ENCODE measurements at regions not wholly inside any gene's neighbourhood (a gene's known extent, or its start where the extent isn't known, plus 50 kb on each side); places are given as distances from the start of the nearest gene placed in this dataset.
A peak's percentile ranks its signal among the peaks of the same experiment; 100 is the strongest.

- Histone ChIP-seq H3K9me1 (ENCODE audit: control insufficient read depth, extremely low read depth, insufficient read depth, low read length) (no peaks in the 10 kb centered on the region), H4K20me1 (ENCODE audit: control insufficient read depth, extremely low read depth, insufficient read depth, low read length) (no peaks in the 10 kb centered on the region), H3K4me1 (ENCODE audit: control insufficient read depth, extremely low read depth, insufficient read depth, low read length) (peaks cover 10% of the 10 kb centered on the region), H3K27ac (ENCODE audit: control insufficient read depth, insufficient read depth, low read length) (no peak overlapping the region), H3K9ac (ENCODE audit: control insufficient read depth, extremely low read depth, insufficient read depth, low read length) (no peak overlapping the region), H3K79me2 (ENCODE audit: control insufficient read depth, insufficient read depth, low read length) (no peaks in the 10 kb centered on the region), H3K4me2 (ENCODE audit: control insufficient read depth, extremely low read depth, insufficient read depth, low read depth, low read length) (no peak overlapping the region), H3K36me3 (ENCODE audit: control insufficient read depth in 2 of 2, extremely low read depth in 1 of 2, insufficient read depth in 2 of 2, low read length in 2 of 2) (no peaks in the 10 kb centered on the region), H3K27me3 (ENCODE audit: control insufficient read depth, extremely low read depth, insufficient read depth, low read length) (peaks cover 2% of the 10 kb centered on the region), H3K4me3 (ENCODE audit: control insufficient read depth in 2 of 3, extremely low read depth in 1 of 3, insufficient read depth in 2 of 3, low read depth in 1 of 3, low read length in 3 of 3) (no peak overlapping the region), H3K9me3 (ENCODE audit: control insufficient read depth, low read depth, low read length) (no peaks in the 10 kb centered on the region), H2AFZ (ENCODE audit: control insufficient read depth, low read length) (no peak overlapping the region)
- TF ChIP-seq EZH2 (IDR thresholded peaks at IDR 0.05; ENCODE audit: low read length) = no peak
- DNase-seq (ENCODE audit: low read depth, low spot score) = no peak
- FAIRE-seq = no peak
- dilution Hi-C loops (cut with MboI; ENCODE audit: extremely low pct_ligation_motif_present, low sequenced_read_pairs) = no loop called here
Observed at GRCh38 chr22:45061332-45061731, 51.5 kb upstream of the PHF21B start.

GRCh38 chr22:45064313-45065278, 54.8 kb upstream of the PHF21B start:
- Histone ChIP-seq H4K20me1 (ENCODE audit: control insufficient read depth, extremely low read depth, insufficient read depth, low read length) (no peaks in the 10 kb centered on the region), H2AFZ (ENCODE audit: control insufficient read depth, low read length) (no peak overlapping the region), H3K79me2 (ENCODE audit: control insufficient read depth, insufficient read depth, low read length) (no peaks in the 10 kb centered on the region), H3K36me3 (ENCODE audit: control insufficient read depth in 2 of 2, extremely low read depth in 1 of 2, insufficient read depth in 2 of 2, low read length in 2 of 2) (no peaks in the 10 kb centered on the region), H3K9me1 (ENCODE audit: control insufficient read depth, extremely low read depth, insufficient read depth, low read length) (no peaks in the 10 kb centered on the region), H3K27me3 (ENCODE audit: control insufficient read depth, extremely low read depth, insufficient read depth, low read length) (peaks cover 4% of the 10 kb centered on the region), H3K4me1 (ENCODE audit: control insufficient read depth, extremely low read depth, insufficient read depth, low read length) (peaks cover 10% of the 10 kb centered on the region), H3K9me3 (ENCODE audit: control insufficient read depth, low read depth, low read length) (no peaks in the 10 kb centered on the region), H3K4me2 (ENCODE audit: control insufficient read depth, extremely low read depth, insufficient read depth, low read depth, low read length) (peak overlapping the region; percentile 59), H3K9ac (ENCODE audit: control insufficient read depth, extremely low read depth, insufficient read depth, low read length) (peak overlapping the region; percentile 24), H3K4me3 (ENCODE audit: control insufficient read depth in 2 of 3, extremely low read depth in 1 of 3, insufficient read depth in 2 of 3, low read depth in 1 of 3, low read length in 3 of 3) (no peak overlapping the region), H3K27ac (ENCODE audit: control insufficient read depth, insufficient read depth, low read length) (no peak overlapping the region)
- dilution Hi-C loops (cut with MboI; ENCODE audit: extremely low pct_ligation_motif_present, low sequenced_read_pairs) = no loop called here
- peak; percentile 65 for FAIRE-seq
- no peak for DNase-seq (ENCODE audit: low read depth, low spot score)
- TF ChIP-seq EZH2 (IDR thresholded peaks at IDR 0.05; ENCODE audit: low read length) (no peak), CTCF (optimal IDR thresholded peaks at IDR 0.05 in 1 of 3, IDR thresholded peaks at IDR 0.05 in 1 of 3, conservative IDR thresholded peaks at IDR 0.05 in 1 of 3; ENCODE audit: extremely low read depth in 1 of 3, insufficient read depth in 2 of 3, low read length in 3 of 3) (no peak)

Data from keratinocyte (primary cell).